Activated CD4-positive, alpha-beta T cell treated with anti-CD3 and anti-CD28 coated beads, Interleukin-2, amount 50 U/mL, for 16 hours (primary cell): ENCODE measurements at regions not wholly inside any gene's neighbourhood (a gene's known extent, or its start where the extent isn't known, plus 50 kb on each side); places are given as distances from the start of the nearest gene placed in this dataset.
"Not testable (repeated sequence)": the region's sequence is repeated elsewhere in the genome, so short reads cannot be mapped to it uniquely, and the experiment has no call there.

ENCODE experiments used
- DNase-seq: peaks from one replicate; pipeline ENCODE4 v3.0.0-alpha.2; 2020

GRCh38 chr1:104182251-104182650, 432.6 kb downstream of the AMY1C start:
- DNase-seq: no peak

GRCh38 chr1:104189207-104189606, 439.5 kb downstream of the AMY1C start:
- no peak for DNase-seq

GRCh38 chr1:104190821-104191220, 441.1 kb downstream of the AMY1C start:
- no peak for DNase-seq

DNA sequence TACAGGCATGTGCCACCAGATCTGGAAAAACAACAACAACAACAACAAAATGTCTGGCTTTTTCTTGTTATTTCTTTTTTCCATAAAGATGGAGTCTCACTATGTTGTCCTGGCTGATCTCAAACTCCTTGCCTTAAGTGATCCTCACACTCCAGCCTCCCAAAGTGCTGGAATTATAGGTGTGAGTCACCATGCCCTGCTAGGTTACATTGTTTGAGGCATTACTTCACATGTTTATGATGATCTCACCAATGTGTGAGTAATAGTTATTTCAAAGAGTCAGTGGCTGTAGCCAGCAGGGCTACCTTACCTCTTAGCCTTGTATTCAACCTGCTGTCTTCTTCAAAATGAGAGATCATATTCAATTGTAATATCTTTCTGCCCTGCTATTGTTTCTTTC, 445.7 kb downstream of the AMY1C start:
- DNase-seq: no peak

GRCh38 chr1:104196136-104196535, 446.4 kb downstream of the AMY1C start:
- no peak for DNase-seq

- no peak for DNase-seq
Measured at GRCh38 chr1:104197516-104197915, 447.8 kb downstream of the AMY1C start.

- DNase-seq: no peak
Measured at GRCh38 chr1:104212239-104212638, 462.5 kb downstream of the AMY1C start.

DNA sequence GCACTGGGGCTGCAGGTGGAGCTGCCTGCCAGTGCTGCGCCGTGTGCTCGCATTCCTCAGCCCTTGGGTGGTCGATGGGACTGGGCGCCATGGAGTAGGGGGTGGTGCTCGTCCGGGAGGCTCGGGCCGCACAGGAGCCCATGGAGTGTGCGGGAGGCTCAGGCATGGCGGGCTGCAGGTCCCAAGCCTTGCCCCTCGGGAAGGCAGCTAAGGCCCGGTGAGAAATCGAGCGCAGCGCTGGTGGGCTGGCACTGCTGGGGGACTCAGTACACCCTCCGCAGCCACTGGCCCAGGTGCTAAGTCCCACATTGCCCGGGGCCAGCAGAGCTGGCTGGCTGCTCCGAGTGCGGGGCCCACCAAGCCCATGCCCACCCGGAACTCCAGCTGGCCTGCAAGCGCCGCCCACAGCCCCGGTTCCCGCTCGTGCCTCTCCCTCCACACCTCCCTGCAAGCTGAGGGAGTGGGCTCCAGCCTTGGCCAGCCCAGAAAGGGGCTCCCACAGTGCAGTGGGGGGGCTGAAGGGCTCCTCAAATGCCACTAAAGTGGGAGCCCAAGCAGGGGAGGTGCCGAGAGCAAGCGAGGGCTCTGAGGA, 467.8 kb downstream of the AMY1C start:
- DNase-seq: not testable (repeated sequence)

- no peak for DNase-seq
Measured at GRCh38 chr1:104229860-104230259, 480.2 kb downstream of the AMY1C start.

GRCh38 chr1:104231676-104232075, 482.0 kb downstream of the AMY1C start:
- DNase-seq: no peak

GRCh38 chr1:104235141-104235540, 485.4 kb downstream of the AMY1C start:
- no peak for DNase-seq

DNA sequence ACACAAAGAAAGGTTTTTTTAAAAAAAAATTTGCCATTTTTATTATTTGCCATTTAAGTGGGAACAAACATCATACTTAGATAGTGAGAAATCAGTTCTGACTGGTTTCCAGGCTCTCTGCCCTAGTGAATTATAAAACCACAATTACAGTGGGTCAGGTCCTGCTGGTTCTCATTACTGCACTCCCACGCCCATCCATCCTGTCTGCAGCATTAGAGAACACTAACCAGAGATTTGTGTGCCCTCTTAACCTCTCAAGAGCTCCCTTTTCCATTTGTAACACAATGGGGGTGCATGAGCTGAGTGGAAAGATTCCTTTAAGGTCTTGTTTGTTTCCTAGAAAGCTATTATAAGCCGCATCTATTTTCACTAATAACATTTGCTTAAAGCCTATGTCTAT, 489.3 kb downstream of the AMY1C start:
- DNase-seq: no peak

DNA sequence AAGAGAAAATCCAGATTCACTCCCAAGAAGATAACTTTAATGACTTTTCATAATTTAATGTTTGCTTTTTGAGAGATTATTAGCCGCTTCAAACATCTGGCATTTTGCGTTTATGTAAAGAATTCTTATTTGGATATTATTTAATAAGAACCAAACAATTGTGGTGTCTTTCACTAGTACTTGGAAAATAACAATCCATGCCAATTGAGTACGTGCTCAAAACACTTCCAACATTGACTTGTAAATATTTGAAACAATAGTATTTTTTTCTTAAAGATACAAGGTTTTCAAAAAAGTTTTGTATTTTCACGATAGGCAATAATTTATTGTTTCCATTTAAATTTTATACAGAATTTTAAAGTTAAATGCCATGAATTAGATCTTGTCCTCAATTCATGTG, 498.7 kb downstream of the AMY1C start:
- DNase-seq: no peak

DNA sequence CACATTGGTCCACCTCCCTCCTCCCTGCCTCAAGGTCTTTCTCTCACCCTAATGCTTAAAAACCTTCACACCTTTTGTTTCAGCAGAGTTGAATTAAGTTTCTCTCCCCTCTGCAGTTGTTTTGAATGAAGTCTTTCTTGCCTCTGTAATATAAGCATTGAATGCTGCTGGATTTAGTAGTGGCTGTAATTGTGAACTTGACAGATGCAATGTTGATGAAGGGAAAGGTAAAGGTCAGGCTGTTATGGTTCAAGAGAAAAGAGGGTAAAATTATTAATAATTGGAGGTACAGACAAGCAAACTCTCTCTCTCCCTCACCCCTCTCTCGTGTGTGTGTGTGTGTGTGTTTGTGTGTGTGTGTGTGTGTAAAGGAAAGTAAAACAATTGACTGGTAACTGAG, 509.8 kb downstream of the AMY1C start:
- no peak for DNase-seq

- not testable (repeated sequence) for DNase-seq
Measured at GRCh38 chr1:104263110-104263509, 513.4 kb downstream of the AMY1C start.

DNA sequence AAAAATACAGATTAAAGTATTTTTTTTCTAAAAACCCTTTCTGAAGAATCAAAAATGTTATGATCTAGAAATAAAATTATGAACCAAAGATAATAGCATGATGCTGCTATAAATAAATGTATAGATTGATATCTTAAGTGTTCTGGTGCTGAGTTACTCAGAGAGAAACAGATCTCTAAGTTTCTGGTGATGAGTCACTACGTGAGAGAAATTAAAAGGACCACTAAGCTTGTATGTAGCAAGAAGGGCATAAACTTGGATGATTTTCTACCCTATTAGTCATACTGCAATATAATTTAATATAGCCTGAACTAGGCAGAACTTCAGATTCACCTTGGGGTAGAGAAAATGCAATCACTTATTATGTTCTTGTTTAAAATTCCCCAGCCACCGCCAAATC, 514.8 kb downstream of the AMY1C start:
- no peak for DNase-seq

- no peak for DNase-seq
Measured at GRCh38 chr1:104265163-104265562, 515.5 kb downstream of the AMY1C start.

GRCh38 chr1:104266612-104267011, 516.9 kb downstream of the AMY1C start:
- no peak for DNase-seq

DNA sequence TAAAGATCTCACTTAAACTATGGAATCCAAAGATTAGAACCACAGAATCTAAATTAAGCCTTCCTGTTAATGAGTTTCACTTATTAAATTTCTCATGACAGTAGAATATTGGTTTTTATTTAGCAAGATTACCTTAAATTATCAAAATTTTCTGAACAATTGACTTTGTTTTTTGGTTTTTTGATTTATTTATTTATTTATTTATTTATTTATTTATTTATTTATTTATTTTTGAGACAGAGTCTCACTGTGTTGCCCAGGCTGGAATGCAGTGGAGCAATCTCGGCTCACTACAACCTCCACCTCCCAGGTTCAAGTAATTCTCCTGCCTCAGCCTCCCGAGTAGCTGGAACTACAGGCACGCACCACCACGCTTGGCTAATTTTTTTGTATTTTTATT, 538.6 kb downstream of the AMY1C start:
- not testable (repeated sequence) for DNase-seq

DNA sequence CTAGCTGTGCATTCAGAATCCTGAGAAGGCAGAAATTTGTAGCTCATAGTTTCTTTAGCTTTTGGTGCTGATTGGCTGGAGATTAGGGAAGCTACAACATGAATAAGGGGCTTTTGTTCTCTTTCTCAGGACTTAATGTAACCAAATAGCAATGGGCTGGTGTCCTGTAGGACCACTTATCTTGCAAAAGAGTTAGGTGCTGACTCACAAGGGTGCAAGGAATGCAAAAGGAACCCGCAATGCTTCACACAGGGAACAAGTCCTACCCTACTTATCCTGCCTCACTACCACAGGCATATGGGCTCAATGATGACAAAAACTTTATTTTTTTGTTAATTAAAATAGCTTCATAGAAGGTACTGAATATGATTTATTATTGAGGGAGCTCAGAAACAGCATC, 541.5 kb downstream of the AMY1C start:
- no peak for DNase-seq

DNA sequence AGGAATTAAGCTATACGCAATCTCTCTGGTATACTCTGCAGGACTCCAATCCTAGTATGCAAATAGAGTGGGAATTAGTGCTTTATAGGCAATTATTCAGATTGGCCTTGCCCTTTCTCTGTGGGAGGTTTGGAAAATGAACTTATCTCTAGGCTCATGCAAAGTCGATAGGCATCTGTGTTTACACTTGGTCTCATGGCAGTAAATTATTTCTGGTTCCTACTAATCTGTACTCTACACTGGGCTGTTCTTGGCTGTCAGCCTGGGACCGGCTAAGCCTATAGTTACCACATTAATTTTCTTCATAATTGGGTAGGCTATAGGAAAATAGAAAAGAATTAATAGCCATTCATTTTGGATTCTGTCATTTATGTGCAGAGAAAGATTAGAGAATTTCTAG, 544.6 kb downstream of the AMY1C start:
- no peak for DNase-seq

DNA sequence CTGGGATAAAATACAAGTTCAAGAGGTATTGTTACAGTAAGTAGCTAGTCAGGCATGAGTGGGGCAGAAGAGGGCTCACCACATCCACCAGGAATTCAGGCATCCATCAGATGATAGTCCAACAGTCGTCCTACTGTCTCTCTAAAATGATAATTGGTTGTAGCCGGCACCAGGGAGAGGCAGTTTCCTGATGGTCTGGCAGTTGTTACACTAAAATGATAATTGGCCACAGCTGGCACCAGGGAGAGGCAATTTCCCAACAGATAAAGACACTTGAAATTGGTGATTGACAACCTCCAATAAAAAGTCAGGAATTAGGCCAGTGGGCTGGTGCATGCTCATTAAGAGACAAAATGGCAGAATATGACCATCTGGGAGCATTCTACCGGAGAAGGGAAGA, 545.8 kb downstream of the AMY1C start:
- no peak for DNase-seq

GRCh38 chr1:104309673-104310072, 560.0 kb downstream of the AMY1C start:
- no peak for DNase-seq

- DNase-seq: no peak
Measured at GRCh38 chr1:104315823-104316222, 566.1 kb downstream of the AMY1C start.

GRCh38 chr1:104322131-104322530, 572.4 kb downstream of the AMY1C start:
- DNase-seq: no peak

- no peak for DNase-seq
Measured at GRCh38 chr1:104329278-104329677, 579.6 kb downstream of the AMY1C start.
